Epithelial cell of esophagus (primary cell): ENCODE measurements at regions not wholly inside any gene's neighbourhood (a gene's known extent, or its start where the extent isn't known, plus 50 kb on each side); places are given as distances from the start of the nearest gene placed in this dataset.

Experiments used
- DNase-seq: peaks from one replicate; pipeline ENCODE4 v3.0.0; 2010; ENCODE audit warnings: low read depth
- H3K4me3 ChIP-seq: 2 replicates; pipeline ENCODE4 v1.5.1; 2011; ENCODE audit warnings: mild to moderate bottlenecking, low read length, control low read depth
- CTCF ChIP-seq: IDR thresholded peaks from 2 replicates; pipeline ENCODE4 v1.5.1; 2011; ENCODE audit warnings: low read depth, mild to moderate bottlenecking, low read length, control low read depth, inconsistent platforms; ENCODE audit not compliant: insufficient read depth; ENCODE audit errors: missing control alignments

GRCh38 chr2:77939801-77940200 is 417.6 kb upstream of the LRRTM4 start:
- no peak for DNase-seq
- no peak for TF ChIP-seq CTCF
- H3K4me3 ChIP-seq = no peak overlapping the region

- no peak for TF ChIP-seq CTCF
Measured at GRCh38 chr2:77954931-77955330, 432.8 kb upstream of the LRRTM4 start.

GRCh38 chr2:77962943-77963342 is 440.8 kb upstream of the LRRTM4 start:
- no peak for DNase-seq
- no peak for TF ChIP-seq CTCF
- no peak overlapping the region for H3K4me3 ChIP-seq

More at GRCh38 chr2:77954931-77955330, 432.8 kb upstream of the LRRTM4 start:
- DNase-seq = no peak
- H3K4me3 ChIP-seq = no peak overlapping the region

- no peak for TF ChIP-seq CTCF
- DNase-seq = no peak
- no peak overlapping the region for H3K4me3 ChIP-seq
Measured at GRCh38 chr2:77977471-77978063, 455.4 kb upstream of the LRRTM4 start.

- TF ChIP-seq CTCF = no peak
- no peak for DNase-seq
- no peak overlapping the region for H3K4me3 ChIP-seq
Measured at GRCh38 chr2:77995161-77995560, 473.0 kb upstream of the LRRTM4 start.

GRCh38 chr2:77999376-77999775 is 477.2 kb upstream of the LRRTM4 start:
- H3K4me3 ChIP-seq = no peak overlapping the region
- TF ChIP-seq CTCF = no peak
- DNase-seq = no peak

- DNase-seq = no peak
- H3K4me3 ChIP-seq = no peak overlapping the region
- TF ChIP-seq CTCF = no peak
Measured at GRCh38 chr2:78009289-78009688, 487.1 kb upstream of the LRRTM4 start.
